GM18508 (cell line): ENCODE measurements at regions not wholly inside any gene's neighbourhood (a gene's known extent, or its start where the extent isn't known, plus 50 kb on each side); places are given as distances from the start of the nearest gene placed in this dataset.
A peak's percentile ranks its signal among the peaks of the same experiment; 100 is the strongest.

ENCODE experiments used
- ATAC-seq: cut with Tn5 transposase; IDR thresholded peaks from one replicate; pipeline ENCODE4 v1.9.1; 2021; ENCODE audit warnings: moderate number of reproducible peaks; ENCODE audit not compliant: insufficient read depth, unreplicated experiment

- ATAC-seq = no peak
Observed at GRCh38 chr3:70899816-70900215, 587.4 kb upstream of the MDFIC2 start.

- no peak for ATAC-seq
Observed at GRCh38 chr3:70890020-70890394, 577.6 kb upstream of the MDFIC2 start.

DNA sequence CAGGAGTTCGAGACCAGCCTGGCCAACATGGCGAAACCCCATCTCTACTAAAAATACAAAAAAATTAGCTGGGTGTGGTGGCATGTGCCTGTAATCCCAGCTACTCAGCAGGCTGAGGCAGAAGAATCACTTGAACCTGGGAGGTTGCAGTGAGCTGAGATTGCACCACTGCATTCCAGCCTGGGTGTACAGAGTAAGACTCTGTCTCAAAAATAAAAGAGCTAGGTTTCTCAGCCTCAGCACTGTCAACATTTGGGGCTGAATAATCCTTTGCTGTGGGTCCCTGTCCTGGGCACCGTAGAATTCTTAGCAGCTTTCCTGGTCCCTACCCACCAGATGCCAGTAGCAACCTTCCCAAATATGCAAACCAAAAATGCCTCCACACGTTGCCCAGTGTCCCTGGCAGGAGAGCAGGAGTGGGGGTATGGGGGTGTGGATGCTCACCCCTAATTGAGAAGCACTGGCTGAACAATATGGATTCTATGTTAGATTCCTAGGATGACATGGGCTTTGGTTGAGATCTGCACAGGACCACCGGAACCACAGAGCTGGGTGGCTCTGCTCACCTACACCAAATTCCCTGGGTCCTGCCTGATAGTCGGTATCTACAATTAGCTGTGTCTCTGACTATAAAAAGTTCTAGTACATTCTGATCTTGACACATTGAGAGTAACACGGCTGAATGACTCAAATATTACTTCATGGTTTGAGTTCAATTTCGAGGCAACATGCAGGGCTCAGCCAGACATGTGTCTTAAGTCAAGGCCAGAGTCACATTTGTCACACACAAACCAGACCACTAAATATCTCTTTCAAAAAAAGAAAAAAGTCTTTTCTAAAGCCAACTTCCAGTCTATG is 577.0 kb upstream of the MDFIC2 start:
- ATAC-seq = no peak

GRCh38 chr3:70885636-70886035 is 573.2 kb upstream of the MDFIC2 start:
- no peak for ATAC-seq

DNA sequence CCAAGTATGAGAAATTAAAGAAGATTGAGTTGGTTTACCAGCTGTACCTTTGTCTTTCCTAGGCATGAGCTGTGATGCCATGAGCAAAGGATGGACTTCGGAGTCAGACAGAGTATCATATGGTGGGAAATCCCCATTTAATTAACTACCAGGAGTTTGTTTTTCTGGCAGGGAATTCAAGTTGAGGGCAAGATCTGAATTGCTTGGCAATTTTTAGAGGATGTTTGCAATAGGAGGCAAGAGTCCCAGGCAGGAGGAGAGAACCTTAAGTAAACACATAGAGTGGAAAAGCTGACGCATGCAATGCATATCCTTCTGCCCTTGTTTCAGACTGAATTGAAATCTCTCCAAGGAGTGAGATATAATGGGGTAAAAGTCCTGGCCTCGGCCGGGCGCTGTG is 569.7 kb upstream of the MDFIC2 start:
- no peak for ATAC-seq

GRCh38 chr3:70880421-70880820 is 568.0 kb upstream of the MDFIC2 start:
- no peak for ATAC-seq

- ATAC-seq = no peak
Observed at GRCh38 chr3:70876154-70876553, 563.7 kb upstream of the MDFIC2 start.

GRCh38 chr3:70874196-70874595 is 561.8 kb upstream of the MDFIC2 start:
- no peak for ATAC-seq

- ATAC-seq = no peak
Observed at GRCh38 chr3:70873686-70874085, 561.2 kb upstream of the MDFIC2 start.

DNA sequence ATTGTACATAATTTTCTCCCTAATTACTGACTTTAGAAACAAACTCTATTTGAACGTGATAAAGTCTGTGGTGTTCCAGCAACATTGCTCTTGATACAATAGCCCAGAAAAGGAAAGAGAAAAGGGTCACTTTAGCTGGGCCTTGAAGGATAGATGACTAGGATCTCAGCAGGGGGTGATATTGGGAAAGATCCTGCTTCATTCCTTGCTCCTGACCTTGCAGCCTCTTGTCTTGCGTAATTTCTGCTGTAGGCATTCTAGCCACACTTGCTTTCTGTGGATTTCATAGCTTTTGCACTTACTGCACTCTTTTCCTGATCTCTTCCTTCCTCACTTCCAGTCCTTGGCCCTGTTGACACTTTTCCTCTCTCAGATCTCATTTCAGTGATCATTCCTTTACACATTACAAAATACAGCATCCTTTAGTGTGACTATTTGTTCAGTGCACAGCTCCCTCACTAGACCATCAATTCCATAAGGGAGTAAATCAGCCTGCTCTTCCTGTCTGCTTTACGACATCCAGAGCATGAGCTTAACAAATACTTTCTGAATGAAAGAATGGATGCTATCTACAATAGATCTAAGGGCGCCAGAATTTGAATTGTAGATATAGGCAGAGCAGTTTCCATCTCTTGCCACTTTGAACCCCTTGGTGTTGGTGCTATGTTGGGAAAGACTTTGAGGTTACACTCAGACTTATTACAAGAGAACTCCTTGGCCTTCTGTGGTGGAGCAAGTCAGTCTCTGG is 559.6 kb upstream of the MDFIC2 start:
- no peak for ATAC-seq

GRCh38 chr3:70870576-70870975 is 558.1 kb upstream of the MDFIC2 start:
- no peak for ATAC-seq

DNA sequence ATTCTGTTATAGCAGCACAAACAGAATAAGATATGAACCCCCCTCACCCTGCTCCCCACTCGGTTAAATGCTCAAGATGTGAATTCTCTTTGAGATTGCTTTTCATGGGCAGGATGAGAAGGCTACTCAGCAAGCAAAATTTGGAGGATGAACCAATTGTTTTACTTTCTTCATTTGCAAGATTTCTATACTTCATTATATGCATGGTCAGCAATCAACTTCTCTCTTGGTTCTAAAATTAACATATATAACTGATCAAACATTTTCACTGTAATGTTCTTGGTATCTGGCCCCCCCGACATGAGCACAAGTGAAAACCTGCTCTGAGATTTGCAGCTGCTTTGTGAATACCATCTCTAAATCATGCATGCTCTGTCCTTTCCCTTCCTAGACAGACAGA is 556.1 kb upstream of the MDFIC2 start:
- no peak for ATAC-seq

DNA sequence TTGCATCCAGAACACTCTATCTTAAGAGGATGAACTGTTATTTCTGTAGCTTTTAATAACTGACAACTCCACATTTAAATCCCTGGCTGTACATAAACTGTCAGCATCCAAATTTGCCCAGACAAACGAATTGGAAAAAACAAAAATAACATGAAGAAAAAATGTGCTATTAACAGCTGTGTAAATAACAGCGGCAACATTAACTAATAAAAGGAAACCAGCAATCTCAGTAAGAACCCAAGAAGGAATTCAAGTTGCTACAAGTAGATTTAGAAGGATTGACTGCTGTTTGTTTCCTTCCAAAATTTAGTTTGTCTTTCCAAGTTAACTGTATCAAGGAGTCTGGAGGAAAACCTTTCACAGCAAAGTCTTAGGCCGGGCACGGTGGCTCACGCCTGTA is 550.6 kb upstream of the MDFIC2 start:
- no peak for ATAC-seq

DNA sequence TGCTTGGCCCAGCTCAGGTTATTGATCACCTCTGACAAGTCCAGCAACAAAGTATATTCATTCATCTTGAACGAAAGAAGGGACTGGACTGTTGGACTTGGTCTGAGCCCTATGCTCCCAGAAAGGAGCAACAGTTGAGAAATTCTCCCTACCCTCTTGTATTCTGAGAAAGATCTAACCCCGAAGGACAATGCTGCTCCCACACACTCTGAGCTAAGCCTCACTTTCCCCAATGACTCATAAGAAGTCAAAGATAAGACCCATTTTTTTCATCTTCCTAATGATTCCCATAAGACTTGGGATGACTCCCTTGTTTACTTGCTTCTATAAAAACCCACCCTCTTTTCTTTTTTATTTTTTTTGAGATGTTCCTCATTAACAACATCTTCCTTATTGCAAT is 549.4 kb upstream of the MDFIC2 start:
- no peak for ATAC-seq

DNA sequence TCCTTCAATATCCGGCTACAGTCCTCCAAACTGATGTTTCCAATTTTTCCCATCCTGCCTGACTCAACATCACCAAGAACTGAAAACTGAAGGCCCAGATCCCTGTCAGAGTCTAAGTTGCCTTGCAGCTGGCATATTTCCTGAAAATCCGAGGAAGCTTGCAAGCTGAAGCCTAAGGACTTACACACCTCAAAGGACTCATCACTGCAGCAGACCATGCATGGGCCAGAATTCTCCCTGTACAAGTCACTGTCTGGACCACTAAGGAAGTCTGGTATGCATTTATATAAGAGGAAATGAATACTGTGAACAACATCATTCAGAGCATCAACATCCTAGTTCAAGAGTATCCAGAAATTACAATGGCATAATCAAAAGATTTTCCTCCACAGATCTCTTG is 548.8 kb upstream of the MDFIC2 start:
- no peak for ATAC-seq

GRCh38 chr3:70857916-70858315 is 545.5 kb upstream of the MDFIC2 start:
- ATAC-seq = no peak

- peak; percentile 77 for ATAC-seq
Observed at GRCh38 chr3:70856414-70857162, 544.1 kb upstream of the MDFIC2 start.

- no peak for ATAC-seq
Observed at GRCh38 chr3:70855149-70855548, 542.7 kb upstream of the MDFIC2 start.

- no peak for ATAC-seq
Observed at GRCh38 chr3:70854108-70854507, 541.7 kb upstream of the MDFIC2 start.

- no peak for ATAC-seq
Observed at GRCh38 chr3:70853161-70853944, 540.9 kb upstream of the MDFIC2 start.
